ENCODE measurements at regions not wholly inside any gene's neighbourhood (a gene's known extent, or its start where the extent isn't known, plus 50 kb on each side); places are given as distances from the start of the nearest gene placed in this dataset.

- Histone ChIP-seq H3K27me3 (ENCODE audit: insufficient read depth, low read length, poor library complexity) (no peaks in the 10 kb centered on the region), H3K4me3 (ENCODE audit: low read depth in 1 of 2, low read length in 2 of 2) (no peak overlapping the region), H3K9ac (ENCODE audit: low read depth, low read length) (no peak overlapping the region), H2AFZ (ENCODE audit: low read depth, low read length) (no peak overlapping the region), H3K79me2 (ENCODE audit: insufficient read depth, low read length) (peaks cover 6% of the 10 kb centered on the region; the same call in 1 of the 2 replicates), H3K36me3 (ENCODE audit: insufficient read depth, low read length) (no peaks in the 10 kb centered on the region), H3K27ac (ENCODE audit: low read length) (no peak overlapping the region), H4K20me1 (ENCODE audit: insufficient read depth, low read length) (no peaks in the 10 kb centered on the region), H3K4me2 (ENCODE audit: insufficient read depth, low read length) (no peak overlapping the region), H3K9me3 (ENCODE audit: insufficient read depth, low read length, severe bottlenecking) (no peaks in the 10 kb centered on the region), H3K4me1 (ENCODE audit: insufficient read depth, low read length) (no peaks in the 10 kb centered on the region)
- no peak for ATAC-seq (ENCODE audit: insufficient read depth, low read depth)
- DNase-seq = no peak
- TF ChIP-seq CTCF (IDR thresholded peaks at IDR 0.05; ENCODE audit: borderline replicate concordance, extremely low read depth, low read length, poor library complexity, severe bottlenecking) = no peak
- TF ChIP-seq EZH2 (IDR thresholded peaks at IDR 0.05; ENCODE audit: borderline replicate concordance, low read depth, low read length, severe bottlenecking) = no peak
Measured at GRCh38 chr14:71583194-71583593, 349.0 kb upstream of the RGS6 start.

- Histone ChIP-seq H3K27ac (ENCODE audit: low read length) (no peak overlapping the region), H3K79me2 (ENCODE audit: insufficient read depth, low read length) (peaks cover 6% of the 10 kb centered on the region; the same call in 1 of the 2 replicates)
Measured at GRCh38 chr14:71583705-71584104, 348.5 kb upstream of the RGS6 start.

GRCh38 chr14:71585361-71585760 is 346.9 kb upstream of the RGS6 start:
- H3K4me3 ChIP-seq (ENCODE audit: low read depth in 1 of 2, low read length in 2 of 2) = no peak overlapping the region
- H3K27ac ChIP-seq (ENCODE audit: low read length) = no peak overlapping the region
- H2AFZ ChIP-seq (ENCODE audit: low read depth, low read length) = no peak overlapping the region
- DNase-seq (no peak), ATAC-seq (ENCODE audit: insufficient read depth, low read depth) (no peak)
- TF ChIP-seq EZH2 (IDR thresholded peaks at IDR 0.05; ENCODE audit: borderline replicate concordance, low read depth, low read length, severe bottlenecking) = no peak
- no peak for TF ChIP-seq CTCF (IDR thresholded peaks at IDR 0.05; ENCODE audit: borderline replicate concordance, extremely low read depth, low read length, poor library complexity, severe bottlenecking)
- H3K9ac ChIP-seq (ENCODE audit: low read depth, low read length) = no peak overlapping the region
- H4K20me1 ChIP-seq (ENCODE audit: insufficient read depth, low read length) = no peaks in the 10 kb centered on the region
- H3K9me3 ChIP-seq (ENCODE audit: insufficient read depth, low read length, severe bottlenecking) = no peaks in the 10 kb centered on the region
- H3K27me3 ChIP-seq (ENCODE audit: insufficient read depth, low read length, poor library complexity) = no peaks in the 10 kb centered on the region
- H3K36me3 ChIP-seq (ENCODE audit: insufficient read depth, low read length) = peaks cover 4% of the 10 kb centered on the region; the same call in 1 of the 2 replicates
- H3K4me1 ChIP-seq (ENCODE audit: insufficient read depth, low read length) = peaks cover 7% of the 10 kb centered on the region; the same call in 1 of the 2 replicates
- H3K4me2 ChIP-seq (ENCODE audit: insufficient read depth, low read length) = no peak overlapping the region
- peaks cover 8% of the 10 kb centered on the region; the same call in 1 of the 2 replicates for H3K79me2 ChIP-seq (ENCODE audit: insufficient read depth, low read length)

More at GRCh38 chr14:71583705-71584104, 348.5 kb upstream of the RGS6 start:
- no peak overlapping the region for H3K4me2 ChIP-seq (ENCODE audit: insufficient read depth, low read length)
- H3K9me3 ChIP-seq (ENCODE audit: insufficient read depth, low read length, severe bottlenecking) = no peaks in the 10 kb centered on the region
- no peak overlapping the region for H2AFZ ChIP-seq (ENCODE audit: low read depth, low read length)
- H4K20me1 ChIP-seq (ENCODE audit: insufficient read depth, low read length) = no peaks in the 10 kb centered on the region
- no peaks in the 10 kb centered on the region for H3K4me1 ChIP-seq (ENCODE audit: insufficient read depth, low read length)
- TF ChIP-seq CTCF (IDR thresholded peaks at IDR 0.05; ENCODE audit: borderline replicate concordance, extremely low read depth, low read length, poor library complexity, severe bottlenecking) = no peak
- TF ChIP-seq EZH2 (IDR thresholded peaks at IDR 0.05; ENCODE audit: borderline replicate concordance, low read depth, low read length, severe bottlenecking) = no peak
- DNase-seq = no peak
- peaks cover 1% of the 10 kb centered on the region; the same call in 1 of the 2 replicates for H3K36me3 ChIP-seq (ENCODE audit: insufficient read depth, low read length)
- H3K27me3 ChIP-seq (ENCODE audit: insufficient read depth, low read length, poor library complexity) = no peaks in the 10 kb centered on the region
- H3K4me3 ChIP-seq (ENCODE audit: low read depth in 1 of 2, low read length in 2 of 2) = no peak overlapping the region
- H3K9ac ChIP-seq (ENCODE audit: low read depth, low read length) = no peak overlapping the region
- ATAC-seq (ENCODE audit: insufficient read depth, low read depth) = no peak

Data from DND-41 (cell line).